Forelimb muscle (tissue), 1 donor: ENCODE measurements at regions not wholly inside any gene's neighbourhood (a gene's known extent, or its start where the extent isn't known, plus 50 kb on each side); places are given as distances from the start of the nearest gene placed in this dataset.

ENCODE experiments used
- DNase-seq: peaks from one replicate; pipeline ENCODE4 v3.0.0-alpha.2; 2013; ENCODE audit warnings: low read depth

DNA sequence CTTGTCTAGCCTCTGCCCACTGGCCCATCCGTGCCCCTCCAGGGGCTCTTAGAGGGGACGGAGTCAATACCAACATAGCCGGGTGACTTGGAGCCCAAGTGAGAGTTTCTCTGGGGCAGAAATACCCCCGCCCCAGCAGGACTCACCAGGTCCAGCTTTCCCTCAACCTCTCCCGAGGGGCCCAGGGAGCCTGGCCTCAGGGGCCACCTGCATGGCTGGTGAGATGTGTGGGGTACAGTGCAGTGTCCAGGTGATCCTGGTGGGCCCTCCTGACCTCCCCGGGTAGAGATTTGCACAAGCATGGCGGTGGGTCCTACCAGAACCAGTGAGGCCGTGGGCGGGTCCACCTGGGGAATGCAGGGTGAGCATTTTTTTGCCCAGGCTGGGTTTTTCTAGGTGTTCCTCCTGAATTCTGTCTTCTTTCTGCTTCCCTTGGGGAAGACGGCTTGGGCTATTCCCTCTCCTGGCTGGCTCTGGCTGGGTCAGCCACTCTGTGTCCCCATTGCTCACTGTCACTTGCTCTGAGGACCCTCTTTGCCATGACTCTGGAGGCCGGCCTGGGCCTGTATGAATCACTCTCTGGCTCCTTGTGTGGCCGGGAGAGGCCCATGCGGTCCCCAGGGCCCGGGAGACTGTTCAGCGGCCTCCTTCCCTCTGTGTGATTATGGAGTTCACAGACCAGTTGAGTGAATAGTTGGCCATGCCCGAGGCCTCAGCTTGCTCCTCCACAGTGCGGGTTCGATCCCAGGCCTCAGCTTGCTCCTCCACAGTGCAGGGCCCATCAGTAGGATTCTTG lies 71.0 kb upstream of the NKX1-1 start:
- DNase-seq: no peak

DNA sequence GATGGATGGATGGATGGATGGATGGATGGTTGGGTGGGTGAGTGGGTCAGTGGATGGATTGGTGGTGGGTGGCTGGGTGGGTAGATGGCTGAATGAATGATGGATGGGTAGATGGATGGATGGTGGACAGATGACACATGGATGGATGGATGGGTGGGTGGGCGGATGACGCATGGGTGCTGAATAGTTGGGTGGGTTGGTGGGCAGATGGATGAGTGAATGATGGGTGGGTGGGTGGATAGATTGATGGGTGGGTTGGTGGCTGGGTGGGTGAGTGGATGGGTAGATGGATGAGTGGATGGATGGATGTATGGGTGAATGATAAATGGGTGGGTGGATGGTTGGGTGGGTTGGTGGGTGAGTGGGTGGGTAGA lies 69.9 kb upstream of the NKX1-1 start:
- no peak for DNase-seq

- DNase-seq: no peak
Measured at GRCh38 chr4:1475277-1476139, 69.3 kb upstream of the NKX1-1 start.

GRCh38 chr4:1474126-1475090 lies 68.2 kb upstream of the NKX1-1 start:
- DNase-seq: no peak

GRCh38 chr4:1473718-1474117 lies 67.5 kb upstream of the NKX1-1 start:
- no peak for DNase-seq

GRCh38 chr4:1472911-1473518 lies 66.8 kb upstream of the NKX1-1 start:
- no peak for DNase-seq

DNA sequence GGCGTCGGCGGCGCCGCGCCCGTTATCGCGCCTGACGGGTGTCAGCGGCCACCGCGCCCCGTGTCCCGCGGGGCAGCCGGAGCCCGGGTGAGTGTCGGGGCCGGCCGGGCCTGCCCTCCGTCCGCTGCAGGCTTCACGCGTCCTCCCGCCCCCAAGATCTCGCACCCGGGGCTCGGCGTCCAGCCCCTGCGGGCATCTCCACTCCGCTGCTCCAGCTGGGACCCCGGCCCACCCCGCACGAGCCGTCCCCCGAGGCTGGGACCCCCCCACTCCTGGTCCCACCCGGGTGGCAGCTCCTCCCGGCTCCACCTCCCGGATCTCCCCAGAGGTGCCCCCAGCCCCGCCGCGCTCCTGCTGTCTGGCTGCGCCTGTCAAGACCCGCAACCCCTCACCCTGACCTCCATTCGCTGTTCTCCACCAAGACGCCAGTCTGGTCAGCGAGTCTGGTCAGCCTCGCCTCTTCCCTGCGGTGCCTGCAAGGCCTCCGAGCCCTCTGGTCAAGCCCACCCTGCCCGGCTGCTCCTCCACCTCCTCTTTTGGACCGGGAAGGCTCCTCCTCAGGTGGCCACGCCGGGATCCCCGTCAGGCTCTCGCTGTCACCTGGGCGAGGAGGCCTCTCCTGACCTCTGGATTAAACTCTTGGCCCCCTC lies 66.0 kb upstream of the NKX1-1 start:
- DNase-seq: no peak

GRCh38 chr4:1471443-1472147 lies 65.4 kb upstream of the NKX1-1 start:
- DNase-seq: no peak

GRCh38 chr4:1470816-1471442 lies 64.7 kb upstream of the NKX1-1 start:
- no peak for DNase-seq

- no peak for DNase-seq
Measured at GRCh38 chr4:1470393-1470670, 64.1 kb upstream of the NKX1-1 start.

GRCh38 chr4:1469607-1470392 lies 63.6 kb upstream of the NKX1-1 start:
- DNase-seq: no peak

- DNase-seq: no peak
Measured at GRCh38 chr4:1469043-1469442, 62.8 kb upstream of the NKX1-1 start.

DNA sequence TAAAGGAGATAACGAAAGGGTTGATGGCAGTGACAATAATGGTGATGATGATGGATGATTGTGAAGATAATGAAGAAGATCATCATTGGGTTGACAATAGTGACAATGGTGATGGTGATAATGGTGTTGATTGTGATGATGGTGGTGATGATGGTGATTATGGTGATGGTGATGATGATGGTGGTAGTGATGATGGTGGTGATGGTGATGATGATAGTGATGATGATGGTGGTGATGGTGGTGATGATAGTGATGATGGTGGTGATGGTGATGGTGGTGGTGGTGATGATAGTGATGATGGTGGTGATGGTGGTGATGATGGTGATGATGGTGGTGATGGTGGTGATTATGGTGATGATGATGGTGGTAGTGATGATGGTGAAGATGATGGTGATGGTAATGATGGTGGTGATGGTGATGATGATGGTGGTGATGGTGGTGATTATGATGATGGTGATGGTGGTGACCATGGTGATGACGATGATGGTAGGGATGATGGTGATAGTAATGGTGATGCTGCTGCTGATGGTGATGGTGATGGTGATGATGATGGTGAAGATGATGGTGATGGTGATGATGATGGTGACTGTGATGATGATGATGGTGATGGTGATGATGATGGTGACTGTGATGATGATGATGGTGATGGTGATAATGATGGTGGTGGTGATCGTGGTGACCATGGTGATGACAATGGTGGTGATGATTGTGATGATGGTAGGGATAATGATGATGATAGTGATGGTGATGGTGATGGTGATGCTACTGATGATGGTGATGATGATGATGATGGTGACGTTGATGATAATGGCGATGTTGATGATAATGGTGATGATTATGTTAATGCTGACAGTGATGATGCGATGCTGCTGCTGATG lies 61.6 kb upstream of the NKX1-1 start:
- DNase-seq: no peak

DNA sequence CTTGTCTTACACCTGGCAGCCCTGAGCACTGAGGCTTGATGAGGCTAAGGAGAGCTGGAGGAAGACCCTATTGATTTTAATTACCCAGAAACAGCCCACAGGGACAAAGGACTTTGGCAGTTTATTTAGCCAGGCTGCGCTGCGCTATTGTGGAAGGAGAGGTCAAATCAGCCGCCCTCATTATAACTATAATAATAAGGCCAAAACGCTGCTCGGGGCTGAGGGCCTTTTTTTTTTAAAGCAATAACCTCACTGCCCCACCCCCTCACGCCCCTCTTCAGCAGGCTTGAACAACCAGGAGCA lies 60.6 kb upstream of the NKX1-1 start:
- DNase-seq: no peak

DNA sequence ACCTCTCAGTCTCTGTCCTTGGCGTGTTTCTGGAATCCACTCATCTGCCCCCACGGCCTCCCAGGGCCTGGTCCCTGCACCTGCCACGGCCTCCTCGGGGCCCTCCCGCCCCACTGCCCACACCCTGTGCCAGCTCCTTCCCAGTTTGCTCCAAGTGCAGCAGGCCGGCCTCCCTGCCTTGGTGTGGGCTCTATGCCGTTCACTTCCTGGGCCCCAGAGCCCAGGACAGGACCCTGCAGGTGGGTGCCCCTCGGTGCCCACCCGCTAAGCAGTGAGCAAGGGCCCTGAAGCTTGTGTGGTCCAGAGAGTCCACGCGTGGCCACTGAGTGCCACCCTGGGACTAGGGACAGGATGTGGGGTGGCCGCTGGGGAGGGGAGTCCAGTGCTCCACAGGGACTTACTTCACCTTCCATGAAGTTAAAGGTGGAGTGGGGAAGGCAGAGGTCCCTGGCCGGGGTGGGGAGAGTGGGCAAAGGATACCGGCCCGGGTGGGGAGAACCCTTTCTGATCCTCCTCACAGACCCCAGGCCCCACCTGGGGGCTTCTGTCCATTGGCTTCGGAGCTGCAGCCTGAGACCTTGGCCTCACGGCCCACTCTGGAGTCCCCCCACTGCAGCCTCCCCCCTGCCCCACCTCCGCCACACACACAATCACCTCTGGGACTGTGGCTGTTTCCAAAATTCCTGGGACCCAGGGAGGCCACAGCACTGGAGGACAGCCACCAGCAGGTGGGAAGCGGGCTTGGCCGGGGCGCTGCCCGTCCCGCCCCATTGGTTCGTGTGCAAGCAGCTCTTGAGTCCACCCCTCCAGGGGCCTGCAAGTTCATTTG lies 60.0 kb upstream of the NKX1-1 start:
- no peak for DNase-seq

DNA sequence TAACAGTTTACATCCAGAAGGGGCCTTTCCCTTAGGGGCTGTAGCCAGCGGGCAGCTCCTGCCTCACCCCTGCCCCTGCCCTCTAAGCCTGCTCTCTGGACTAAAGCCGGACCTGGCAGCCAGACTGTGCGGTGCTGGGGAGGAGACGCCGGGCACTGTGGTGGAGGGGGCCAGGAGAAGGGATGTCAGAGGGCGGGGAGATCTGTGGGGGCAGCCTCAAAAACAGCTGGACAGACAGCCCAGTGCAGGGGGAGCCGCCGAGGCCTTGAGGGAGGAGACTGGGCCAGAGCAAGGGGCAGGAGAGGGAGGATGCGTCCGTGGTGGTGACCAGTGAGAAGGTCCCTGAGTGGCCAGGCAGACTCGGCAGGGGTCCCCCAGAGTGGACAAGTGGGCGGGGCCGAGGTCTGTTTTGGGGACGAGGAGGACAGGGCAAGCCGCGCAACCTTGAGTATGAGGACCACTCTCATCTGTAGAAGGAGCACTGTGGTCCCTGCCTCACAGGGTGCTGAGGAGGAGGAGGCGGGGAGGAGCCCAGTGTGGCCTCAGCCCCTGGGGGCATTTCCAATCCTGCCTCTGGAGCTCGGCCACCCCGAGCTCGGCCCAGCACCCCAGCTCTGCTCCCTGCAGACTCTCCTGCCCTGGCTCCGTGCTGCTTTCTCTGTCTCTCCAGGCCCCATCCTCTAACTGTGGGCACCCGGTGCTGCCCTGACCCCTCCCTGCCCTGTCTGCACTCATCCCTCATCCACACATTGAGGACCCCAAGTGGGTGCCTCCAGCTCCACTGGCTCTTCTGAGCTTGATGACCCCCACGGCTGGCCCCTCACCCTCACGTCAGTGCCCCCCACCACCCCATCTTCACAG lies 59.2 kb upstream of the NKX1-1 start:
- DNase-seq: no peak
